Mesenchymal stem cell (in vitro differentiated cells and primary cell): ENCODE measurements at regions not wholly inside any gene's neighbourhood (a gene's known extent, or its start where the extent isn't known, plus 50 kb on each side); places are given as distances from the start of the nearest gene placed in this dataset.

Source experiments
- DNase-seq: peaks from one replicate; pipeline ENCODE4 v3.0.0-alpha.2; 2013
- H2AFZ ChIP-seq: one replicate; pipeline ENCODE4 v1.6.1; 2013; ENCODE audit warnings: low read depth, mild to moderate bottlenecking, control low read depth, inconsistent platforms, low read length, moderate library complexity
- H2AK5ac ChIP-seq: 2 replicates; pipeline ENCODE4 v1.6.1; 2013; ENCODE audit warnings: low read length, moderate library complexity, mild to moderate bottlenecking, inconsistent platforms; ENCODE audit not compliant: severe bottlenecking
- H2BK120ac ChIP-seq: one replicate; pipeline ENCODE4 v1.6.1; 2013; ENCODE audit warnings: low read depth, mild to moderate bottlenecking, inconsistent platforms, low read length, moderate library complexity
- H2BK12ac ChIP-seq, 2 experiments: one replicate each; pipeline ENCODE4 v1.6.1; 2013; ENCODE audit warnings: inconsistent platforms in 2 of 2, low read length in 2 of 2, mild to moderate bottlenecking in 2 of 2, moderate library complexity in 2 of 2, control low read depth in 1 of 2
- H2BK15ac ChIP-seq: one replicate; pipeline ENCODE4 v1.6.1; 2013; ENCODE audit warnings: mild to moderate bottlenecking, low read depth, inconsistent platforms; ENCODE audit not compliant: poor library complexity, severe bottlenecking
- H2BK5ac ChIP-seq: 2 replicates; pipeline ENCODE4 v1.6.1; 2013; ENCODE audit warnings: low read depth, mild to moderate bottlenecking, low read length, control low read depth, inconsistent platforms; ENCODE audit not compliant: poor library complexity, severe bottlenecking
- H3K14ac ChIP-seq, 2 experiments: one replicate each; pipeline ENCODE4 v1.6.1; 2013; ENCODE audit warnings: inconsistent platforms in 2 of 2, low read length in 2 of 2, control low read depth in 1 of 2, mild to moderate bottlenecking in 1 of 2, moderate library complexity in 1 of 2
- H3K18ac ChIP-seq, 2 experiments: one replicate each; pipeline ENCODE4 v1.6.1; 2013; ENCODE audit warnings: inconsistent platforms in 2 of 2, low read length in 2 of 2, control low read depth in 1 of 2, low read depth in 1 of 2, mild to moderate bottlenecking in 1 of 2
- H3K23ac ChIP-seq, 2 experiments: one replicate each; pipeline ENCODE4 v1.6.1; 2013; ENCODE audit warnings: inconsistent platforms in 2 of 2, low read length in 2 of 2, mild to moderate bottlenecking in 2 of 2, moderate library complexity in 2 of 2, control low read depth in 1 of 2
- H3K27ac ChIP-seq: 2 replicates; pipeline ENCODE4 v1.5.1; 2013; ENCODE audit warnings: mild to moderate bottlenecking, moderate library complexity, low read length, control low read depth, inconsistent platforms; ENCODE audit not compliant: poor library complexity, severe bottlenecking
- H3K27me3 ChIP-seq, 2 experiments: 2 replicates each; pipeline versions ENCODE4 v1.6.1 to v1.7.0; 2013; ENCODE audit warnings: low read length in 2 of 2, mild to moderate bottlenecking in 2 of 2, moderate library complexity in 2 of 2, control low read depth in 1 of 2, inconsistent platforms in 1 of 2; ENCODE audit not compliant: control insufficient read depth in 1 of 2, insufficient read depth in 1 of 2
- H3K36me3 ChIP-seq, 2 experiments: 2 replicates each; pipeline versions ENCODE4 v1.6.1 to v1.7.0; 2013; ENCODE audit warnings: low read length in 2 of 2, control low read depth in 1 of 2, inconsistent platforms in 1 of 2, low read depth in 1 of 2, mild to moderate bottlenecking in 1 of 2; ENCODE audit not compliant: insufficient read depth in 2 of 2, control insufficient read depth in 1 of 2
- H3K4ac ChIP-seq, 2 experiments: one replicate each; pipeline ENCODE4 v1.6.1; 2013; ENCODE audit warnings: inconsistent platforms in 2 of 2, low read length in 2 of 2, mild to moderate bottlenecking in 2 of 2, moderate library complexity in 2 of 2, control low read depth in 1 of 2, low read depth in 1 of 2
- H3K4me1 ChIP-seq: 2 replicates; pipeline ENCODE4 v1.6.1; 2013; ENCODE audit warnings: low read depth, low read length, control low read depth; ENCODE audit not compliant: control insufficient read depth, insufficient read depth
- H3K4me2 ChIP-seq: 2 replicates; pipeline ENCODE4 v1.6.1; 2013; ENCODE audit warnings: low read length, mild to moderate bottlenecking, inconsistent platforms; ENCODE audit not compliant: poor library complexity, severe bottlenecking
- H3K4me3 ChIP-seq, 2 experiments: 2 replicates each; pipeline versions ENCODE4 v1.5.1 to v1.7.0; 2013; ENCODE audit warnings: low read length in 2 of 2, mild to moderate bottlenecking in 2 of 2, control low read depth in 1 of 2, low read depth in 1 of 2; ENCODE audit not compliant: insufficient read depth in 1 of 2
- H3K79me1 ChIP-seq: replicated peaks from 2 replicates; pipeline ENCODE4 v1.6.1; 2013; ENCODE audit warnings: mild to moderate bottlenecking, control low read depth, low read length, inconsistent platforms; ENCODE audit not compliant: poor library complexity, severe bottlenecking
- H3K9ac ChIP-seq: 2 replicates; pipeline ENCODE4 v1.7.0; 2013; ENCODE audit warnings: mild to moderate bottlenecking, low read length, moderate library complexity
- H3K9me3 ChIP-seq: 2 replicates; pipeline ENCODE4 v1.7.0; 2013; ENCODE audit warnings: mild to moderate bottlenecking, low read length; ENCODE audit not compliant: control insufficient read depth
- H4K8ac ChIP-seq: one replicate; pipeline ENCODE4 v1.6.1; 2013; ENCODE audit warnings: inconsistent platforms, mild to moderate bottlenecking, low read length, moderate library complexity
- H4K91ac ChIP-seq: one replicate; pipeline ENCODE4 v1.6.1; 2013; ENCODE audit warnings: mild to moderate bottlenecking, low read length, inconsistent platforms
- WGBS: methylation state at CpG from one replicate; pipeline ENCODE4 v1.1.7; 2013; ENCODE audit warnings: mixed read lengths; 5-methylcytosine and 5-hydroxymethylcytosine counted together

GRCh38 chr9:12155401-12156134 lies 537.6 kb upstream of the TYRP1 start:
- H3K27ac ChIP-seq = no peak overlapping the region
- no peak overlapping the region for H2AK5ac ChIP-seq
- WGBS = 50% methylated on average over 1 of the region's 4 CpGs
- H3K4me2 ChIP-seq = no peak overlapping the region
- no peak overlapping the region for H3K4me3 ChIP-seq
- no peak overlapping the region for H3K23ac ChIP-seq
- H4K91ac ChIP-seq = no peak overlapping the region
- H3K79me1 ChIP-seq = no peaks in the 10 kb centered on the region
- no peak overlapping the region for H2BK5ac ChIP-seq
- H2BK15ac ChIP-seq = no peak overlapping the region
- DNase-seq = no peak
- no peak overlapping the region for H4K8ac ChIP-seq
- no peak overlapping the region for H2BK12ac ChIP-seq
- H3K4me1 ChIP-seq = no peaks in the 10 kb centered on the region
- H2AFZ ChIP-seq = no peak overlapping the region
- no peak overlapping the region for H2BK120ac ChIP-seq
- no peaks in the 10 kb centered on the region for H3K27me3 ChIP-seq
- no peak overlapping the region for H3K14ac ChIP-seq
- H3K9me3 ChIP-seq = no peaks in the 10 kb centered on the region
- H3K18ac ChIP-seq = no peak overlapping the region
- H3K4ac ChIP-seq = no peak overlapping the region
- no peaks in the 10 kb centered on the region for H3K36me3 ChIP-seq
- no peak overlapping the region for H3K9ac ChIP-seq

- WGBS = 84% methylated on average over 8 of the region's 10 CpGs
- Histone ChIP-seq H2BK5ac (no peak overlapping the region), H2BK12ac (no peak overlapping the region), H3K14ac (no peak overlapping the region), H2BK120ac (no peak overlapping the region), H3K4me3 (no peak overlapping the region), H3K23ac (no peak overlapping the region), H3K9me3 (no peaks in the 10 kb centered on the region), H3K9ac (no peak overlapping the region), H4K91ac (no peak overlapping the region), H3K27me3 (no peaks in the 10 kb centered on the region), H2BK15ac (no peak overlapping the region), H2AFZ (no peak overlapping the region), H3K4me1 (no peaks in the 10 kb centered on the region), H4K8ac (no peak overlapping the region), H3K4ac (no peak overlapping the region), H3K4me2 (no peak overlapping the region), H3K36me3 (no peaks in the 10 kb centered on the region), H3K27ac (no peak overlapping the region), H2AK5ac (no peak overlapping the region), H3K18ac (no peak overlapping the region), H3K79me1 (no peaks in the 10 kb centered on the region)
- DNase-seq = no peak
Measured at GRCh38 chr9:12162181-12162815, 530.9 kb upstream of the TYRP1 start.

GRCh38 chr9:12163723-12164458 lies 529.3 kb upstream of the TYRP1 start:
- Histone ChIP-seq H3K27me3 (no peaks in the 10 kb centered on the region), H3K4me3 (no peak overlapping the region), H2AFZ (no peak overlapping the region), H4K8ac (no peak overlapping the region), H3K4me2 (no peak overlapping the region), H3K23ac (no peak overlapping the region), H3K36me3 (no peaks in the 10 kb centered on the region), H3K9me3 (no peaks in the 10 kb centered on the region), H2BK120ac (no peak overlapping the region), H2BK12ac (no peak overlapping the region), H3K9ac (no peak overlapping the region), H2AK5ac (no peak overlapping the region), H2BK5ac (no peak overlapping the region), H3K18ac (no peak overlapping the region), H3K14ac (no peak overlapping the region), H3K79me1 (no peaks in the 10 kb centered on the region), H4K91ac (no peak overlapping the region), H2BK15ac (no peak overlapping the region), H3K27ac (no peak overlapping the region), H3K4me1 (no peaks in the 10 kb centered on the region), H3K4ac (no peak overlapping the region)
- DNase-seq = no peak
- no CpG with 5 or more reads among the region's 3 CpGs for WGBS

GRCh38 chr9:12166518-12166917 lies 526.7 kb upstream of the TYRP1 start:
- Histone ChIP-seq H3K9ac (no peak overlapping the region), H4K91ac (no peak overlapping the region), H2AFZ (no peak overlapping the region), H4K8ac (no peak overlapping the region), H3K36me3 (no peaks in the 10 kb centered on the region), H3K9me3 (no peaks in the 10 kb centered on the region), H3K4me1 (no peaks in the 10 kb centered on the region), H3K79me1 (no peaks in the 10 kb centered on the region), H2AK5ac (no peak overlapping the region), H3K23ac (no peak overlapping the region), H2BK15ac (no peak overlapping the region), H3K4ac (no peak overlapping the region), H3K14ac (no peak overlapping the region), H3K27ac (no peak overlapping the region), H2BK120ac (no peak overlapping the region), H3K27me3 (no peaks in the 10 kb centered on the region), H3K4me3 (no peak overlapping the region), H2BK5ac (no peak overlapping the region), H3K18ac (no peak overlapping the region), H3K4me2 (no peak overlapping the region), H2BK12ac (no peak overlapping the region)
- 67% methylated on average over 1 of the region's 2 CpGs for WGBS
- DNase-seq = no peak
